GM19395 (cell line): ENCODE measurements at regions not wholly inside any gene's neighbourhood (a gene's known extent, or its start where the extent isn't known, plus 50 kb on each side); places are given as distances from the start of the nearest gene placed in this dataset.
"Not testable (repeated sequence)": the region's sequence is repeated elsewhere in the genome, so short reads cannot be mapped to it uniquely, and the experiment has no call there.

ENCODE experiments used
- ATAC-seq: cut with Tn5 transposase; IDR thresholded peaks from one replicate; pipeline ENCODE4 v1.9.1; 2021; ENCODE audit warnings: mild to moderate bottlenecking, moderate library complexity; ENCODE audit not compliant: unreplicated experiment

DNA sequence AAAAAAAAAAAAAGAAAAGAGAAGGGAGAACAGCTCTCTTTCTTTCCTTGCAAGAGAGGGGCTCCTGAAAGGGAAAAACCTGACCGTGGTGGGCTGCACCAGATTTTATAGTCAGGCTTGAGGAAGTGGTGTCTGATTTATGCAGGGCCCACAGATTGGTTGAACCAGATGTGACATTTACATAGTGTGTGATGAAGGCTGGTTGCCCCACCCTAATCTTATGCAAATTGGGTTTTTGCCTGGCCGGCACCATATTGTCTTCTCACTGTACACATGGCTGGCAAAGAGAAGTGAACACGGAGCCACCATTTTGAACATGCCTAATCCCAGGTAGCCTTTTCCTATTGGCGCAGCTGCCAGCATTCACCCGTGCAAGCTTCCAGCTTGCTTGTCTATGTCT lies 154.4 kb downstream of the OXSM start:
- no peak for ATAC-seq

DNA sequence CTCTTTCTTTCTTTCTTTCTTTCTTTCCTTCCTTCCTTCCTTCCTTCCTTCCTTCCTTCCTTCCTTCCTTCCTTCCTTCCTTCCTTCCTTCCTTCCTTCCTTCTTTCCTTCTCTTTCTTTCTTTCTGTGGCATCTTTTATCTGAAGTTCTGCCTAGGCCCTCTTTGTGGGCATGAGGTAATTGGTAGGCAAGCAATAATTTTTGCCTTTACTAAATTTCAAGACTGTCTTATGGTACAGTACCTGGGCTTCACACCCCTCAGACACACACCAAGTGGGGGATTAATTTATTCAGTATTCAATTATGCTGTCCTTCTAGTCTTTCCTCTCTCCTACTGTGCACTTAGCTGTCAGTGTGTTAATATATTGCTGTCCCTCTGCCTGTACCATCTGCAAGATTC lies 155.5 kb downstream of the OXSM start:
- no peak for ATAC-seq

DNA sequence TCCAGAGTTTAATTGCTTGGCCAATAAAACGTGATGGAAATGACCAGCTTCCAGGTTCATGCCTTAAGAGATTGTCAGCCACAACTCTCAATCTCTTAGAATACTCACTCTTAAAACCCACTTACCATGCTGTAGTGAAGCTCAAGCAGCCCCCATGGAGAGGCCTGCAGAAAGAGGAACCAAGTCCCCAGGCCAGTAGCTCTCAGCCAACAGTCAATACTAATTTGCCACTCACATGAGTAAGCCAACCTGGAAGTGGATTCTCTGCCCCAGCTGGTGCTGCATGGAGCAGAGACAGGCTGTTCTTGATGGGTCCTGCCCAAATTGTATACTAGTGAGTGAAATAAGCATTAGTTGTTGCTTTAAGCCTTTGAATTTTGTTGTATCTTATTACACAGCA lies 155.9 kb downstream of the OXSM start:
- no peak for ATAC-seq

DNA sequence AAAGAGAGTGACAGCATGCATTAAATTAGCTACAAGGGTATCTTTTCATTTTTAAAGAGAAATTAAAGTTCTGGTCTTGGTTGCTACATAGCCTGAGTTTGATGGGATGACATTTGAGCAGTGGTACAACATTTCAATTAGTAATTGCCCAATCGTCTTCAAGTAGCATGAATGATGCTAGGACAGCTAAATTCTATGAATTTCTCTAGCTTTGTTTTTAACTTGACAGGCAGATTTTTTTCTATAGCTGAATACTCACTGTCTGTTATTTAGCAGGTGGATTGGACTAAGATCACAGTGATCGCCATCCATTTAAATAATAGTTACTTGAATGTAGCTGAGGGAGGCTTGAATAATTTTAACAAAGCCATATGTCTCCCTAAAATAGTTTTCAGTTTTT lies 162.2 kb downstream of the OXSM start:
- no peak for ATAC-seq

DNA sequence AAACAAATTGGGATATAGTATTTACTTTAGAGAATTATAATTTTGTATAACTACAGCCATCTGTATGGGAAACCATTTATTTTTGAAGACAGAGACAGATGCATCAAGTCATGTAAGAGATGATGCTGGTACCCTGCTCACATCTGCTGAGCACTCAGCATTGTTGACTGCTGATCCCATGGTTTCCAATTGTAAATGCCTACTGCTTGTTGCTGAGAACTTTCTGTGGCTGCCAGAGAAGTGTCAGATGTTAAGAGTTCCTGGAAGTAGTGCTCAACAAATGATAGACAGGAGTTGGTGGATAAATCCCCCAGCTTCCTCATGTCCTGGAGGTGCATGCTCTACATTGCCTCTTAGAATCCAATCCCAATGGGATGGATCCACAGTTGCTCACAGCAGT lies 167.1 kb downstream of the OXSM start:
- ATAC-seq, result no peak

DNA sequence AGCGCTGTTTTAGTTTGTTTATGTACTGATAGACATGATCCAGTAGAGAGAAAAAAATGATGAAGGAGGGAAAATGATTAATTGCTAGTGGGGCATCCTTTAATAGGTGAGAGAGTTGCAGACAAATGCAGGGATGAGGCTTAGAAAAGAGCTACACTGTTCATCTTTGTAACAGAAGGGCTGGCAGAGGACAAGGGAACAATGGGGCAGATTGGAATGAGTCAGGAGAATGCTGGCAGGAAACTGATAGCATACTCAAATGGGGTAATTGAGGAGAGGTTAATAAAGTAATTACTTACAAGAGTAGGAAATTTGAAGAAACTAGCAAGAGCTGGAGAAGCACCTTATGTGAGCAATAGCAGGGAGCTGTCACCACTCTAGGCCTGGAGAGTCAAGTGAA lies 170.9 kb downstream of the OXSM start:
- ATAC-seq, result no peak

DNA sequence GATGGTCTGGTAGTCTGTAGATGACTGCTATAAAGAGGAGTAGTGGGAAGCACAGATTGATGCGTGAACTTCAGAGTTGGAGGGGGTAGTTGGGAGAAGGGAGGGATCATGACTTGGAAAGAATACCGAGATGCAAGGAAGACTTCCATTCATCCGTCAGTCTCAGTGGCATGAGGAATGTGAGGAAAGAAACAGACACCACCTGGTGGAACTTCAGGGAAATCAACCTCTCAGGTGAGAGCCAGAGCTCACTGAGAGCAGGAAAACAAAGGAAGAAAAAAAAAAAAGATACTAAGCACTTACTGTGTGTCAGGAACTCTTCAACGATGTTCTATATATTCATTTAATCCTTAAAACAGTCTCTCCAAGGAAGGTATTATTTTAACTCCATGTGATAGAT lies 172.4 kb downstream of the OXSM start:
- no peak for ATAC-seq

DNA sequence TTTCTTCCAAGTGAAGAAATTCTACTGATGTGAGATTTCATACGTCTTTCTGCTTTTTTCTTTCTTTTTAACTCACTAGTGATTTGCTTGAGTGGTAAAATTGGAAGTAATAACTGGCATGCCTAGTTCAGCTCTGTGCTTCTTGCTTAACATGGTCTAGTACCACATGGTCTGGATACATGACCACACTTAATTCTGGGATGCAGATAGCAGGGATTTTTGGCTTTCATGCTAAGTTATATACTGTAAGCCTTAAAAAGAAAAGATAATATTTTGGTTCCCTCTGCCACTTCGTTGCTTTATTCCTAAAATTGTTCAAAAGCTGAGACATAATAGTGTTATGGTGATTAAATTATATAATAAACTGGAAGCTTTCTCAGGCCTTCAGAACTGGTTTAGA lies 174.3 kb downstream of the OXSM start:
- no peak for ATAC-seq

DNA sequence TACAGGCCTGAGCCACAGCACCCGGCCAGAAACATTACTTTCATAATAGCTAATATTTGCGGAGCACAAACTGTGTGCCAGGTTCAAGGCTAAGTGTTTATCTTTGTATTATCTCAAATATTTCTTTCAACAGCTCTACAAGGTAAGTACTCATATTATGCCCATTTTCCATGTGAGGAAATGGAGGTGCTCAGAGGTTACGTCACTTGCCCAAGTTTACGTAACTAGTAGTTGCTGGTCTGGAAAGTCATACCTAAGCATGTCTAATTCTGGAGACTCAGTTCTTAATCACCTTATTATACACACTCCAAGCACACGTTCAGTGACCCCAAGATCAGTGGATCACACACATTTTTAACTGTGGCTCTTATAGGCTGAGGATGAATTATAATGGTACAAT lies 177.5 kb downstream of the OXSM start:
- no peak for ATAC-seq

DNA sequence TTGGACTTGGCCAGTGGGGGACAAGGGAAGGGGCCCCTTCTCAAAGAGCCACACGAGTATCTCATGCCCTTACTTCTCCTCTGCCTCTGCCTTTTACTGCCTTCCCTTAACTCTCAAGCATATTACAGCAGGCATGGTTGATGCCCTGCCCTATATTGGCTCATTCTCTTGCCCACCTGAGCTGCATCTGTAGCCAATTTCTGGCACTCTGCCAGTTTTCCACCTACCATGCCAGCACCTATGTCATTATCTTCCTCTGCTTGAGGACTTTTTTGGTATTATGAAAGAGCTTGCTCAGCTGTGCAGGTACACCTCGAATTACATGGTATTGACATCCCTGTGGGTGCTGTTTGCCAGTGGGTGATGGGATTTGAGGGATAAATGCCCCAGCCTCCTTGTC lies 181.8 kb downstream of the OXSM start:
- no peak for ATAC-seq

DNA sequence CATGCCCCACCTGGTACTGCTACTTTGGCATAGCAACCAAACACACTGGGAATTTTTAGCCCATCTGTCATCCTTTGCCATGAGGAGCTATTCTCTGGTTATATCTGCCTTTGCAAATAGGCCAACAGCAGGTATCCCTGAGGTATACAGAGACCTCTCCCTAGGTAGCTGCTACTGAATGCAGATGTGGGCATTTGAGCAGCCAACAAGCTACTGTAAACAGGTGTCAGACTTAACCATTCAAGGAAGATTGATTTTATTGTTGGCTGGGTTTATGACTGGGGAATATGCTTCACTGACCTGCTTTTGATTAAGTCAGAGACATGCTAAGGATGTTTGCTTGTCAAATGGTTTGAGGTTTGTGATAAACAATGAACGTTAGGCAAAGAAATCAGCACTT lies 183.2 kb downstream of the OXSM start:
- ATAC-seq, result no peak

DNA sequence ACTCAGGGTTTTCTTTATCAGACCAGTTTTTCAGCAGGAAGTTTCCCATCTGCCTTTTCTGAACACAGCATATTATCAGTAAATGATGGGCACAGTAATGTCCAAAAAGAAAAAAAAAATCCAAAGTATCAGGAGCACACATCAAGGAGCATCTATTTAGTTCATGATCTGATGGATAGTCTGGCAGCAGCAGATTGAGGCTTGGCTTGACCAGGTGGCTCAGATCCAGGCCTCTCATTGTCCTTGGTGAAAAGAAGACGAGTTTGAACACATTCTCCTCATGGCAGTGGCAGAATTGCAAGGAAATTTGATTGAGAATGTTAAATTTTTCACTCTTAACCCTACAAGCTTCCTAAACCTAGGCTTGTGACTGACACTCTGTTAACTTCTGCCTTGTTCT lies 192.9 kb downstream of the OXSM start:
- ATAC-seq, result no peak

DNA sequence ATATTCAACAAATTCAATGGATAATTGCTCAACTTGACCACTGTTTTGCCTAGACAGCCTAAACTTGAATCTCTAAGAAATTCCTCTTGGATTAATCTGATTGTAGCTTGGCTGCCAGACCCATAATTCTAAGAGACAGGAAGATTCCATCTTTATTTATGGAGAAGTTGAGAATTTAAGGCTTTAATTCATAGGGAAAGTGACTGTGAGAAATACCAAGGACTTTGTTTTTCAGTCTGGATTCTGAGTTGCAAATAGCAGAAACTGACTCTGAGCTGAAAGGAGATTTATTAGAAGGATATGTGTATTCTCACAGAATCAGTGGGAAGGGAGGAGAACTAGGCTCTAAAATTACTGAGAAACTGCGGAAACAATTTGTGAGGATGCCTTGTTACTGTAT lies 195.7 kb downstream of the OXSM start:
- no peak for ATAC-seq

DNA sequence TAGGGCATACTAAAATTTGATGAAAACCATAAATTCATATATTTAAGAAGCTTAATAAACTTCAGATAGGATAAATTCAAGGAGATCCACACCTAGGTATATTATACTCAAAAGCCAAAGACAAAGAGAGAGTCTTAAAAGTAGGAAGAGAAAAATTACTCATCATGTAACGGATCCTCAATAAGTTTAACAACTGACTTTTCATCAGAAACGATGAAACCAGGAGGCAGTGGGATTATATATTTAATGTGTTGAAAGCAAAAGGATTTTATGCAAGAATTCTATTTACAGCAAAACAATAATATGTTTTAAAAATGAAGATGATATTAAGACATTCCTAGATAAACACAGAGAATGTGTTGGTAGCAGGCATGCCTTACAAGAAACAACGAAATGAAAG lies 202.7 kb downstream of the OXSM start:
- no peak for ATAC-seq

DNA sequence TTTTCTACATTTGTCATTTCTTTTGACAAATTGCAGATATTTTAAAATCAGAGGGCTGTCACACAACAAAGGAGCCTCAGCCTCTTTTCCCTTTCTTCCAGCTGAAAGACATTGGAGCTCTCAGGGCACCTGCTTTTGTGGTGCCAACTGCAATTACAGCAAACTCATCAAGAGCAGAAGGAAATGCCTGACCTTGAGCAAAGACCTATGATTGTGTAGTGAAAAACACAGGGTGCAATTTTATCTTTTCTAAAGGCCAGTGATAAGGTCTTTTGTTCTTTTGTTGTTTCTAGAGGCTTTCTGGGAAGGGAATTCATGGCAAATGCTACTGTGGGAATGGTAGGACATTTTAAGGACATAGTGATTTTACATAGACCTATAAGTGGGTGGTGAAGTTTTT lies 214.3 kb downstream of the OXSM start:
- ATAC-seq, result no peak

DNA sequence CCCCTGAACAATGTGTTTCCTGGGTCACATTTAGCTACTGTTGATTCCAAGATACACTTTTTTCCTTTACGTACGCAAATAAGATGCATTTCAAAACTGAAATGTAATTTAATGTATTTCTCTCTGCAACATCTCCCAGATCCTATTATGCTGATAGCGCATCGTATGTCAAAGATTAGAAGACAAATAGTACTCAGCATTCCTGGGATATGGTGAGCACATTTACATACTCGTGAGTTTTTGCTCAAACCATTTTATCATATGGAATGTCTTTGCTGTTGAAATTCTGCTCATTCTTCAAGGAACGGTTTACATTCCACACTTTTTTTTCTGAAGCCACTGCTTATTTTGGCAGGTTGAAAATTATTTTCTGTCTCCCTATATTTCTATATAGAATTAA lies 221.4 kb downstream of the OXSM start:
- ATAC-seq, result no peak

DNA sequence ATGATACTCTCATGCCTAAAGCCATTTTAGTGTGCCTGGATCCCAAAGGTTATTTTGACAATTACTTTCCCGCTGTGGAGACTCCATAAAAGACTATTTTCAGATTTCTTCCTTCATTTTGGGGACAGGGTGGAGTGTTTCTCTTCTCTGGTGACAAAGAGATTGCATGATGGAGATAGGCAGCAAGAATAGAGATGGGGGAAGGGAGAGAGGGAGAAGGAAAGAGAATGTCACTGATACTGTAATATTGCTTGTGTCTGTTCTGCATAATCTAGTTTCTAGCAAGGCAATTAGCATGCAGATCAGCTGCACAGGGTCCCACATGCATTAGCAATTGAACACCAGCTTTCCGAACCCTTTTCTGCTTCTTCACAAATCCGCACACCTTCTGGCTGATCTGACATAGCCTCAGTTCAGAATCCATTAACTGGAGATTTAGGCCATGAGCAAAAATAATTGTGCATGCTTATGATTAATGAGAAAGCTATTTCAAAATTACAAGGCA lies 222.4 kb downstream of the OXSM start:
- no peak for ATAC-seq

DNA sequence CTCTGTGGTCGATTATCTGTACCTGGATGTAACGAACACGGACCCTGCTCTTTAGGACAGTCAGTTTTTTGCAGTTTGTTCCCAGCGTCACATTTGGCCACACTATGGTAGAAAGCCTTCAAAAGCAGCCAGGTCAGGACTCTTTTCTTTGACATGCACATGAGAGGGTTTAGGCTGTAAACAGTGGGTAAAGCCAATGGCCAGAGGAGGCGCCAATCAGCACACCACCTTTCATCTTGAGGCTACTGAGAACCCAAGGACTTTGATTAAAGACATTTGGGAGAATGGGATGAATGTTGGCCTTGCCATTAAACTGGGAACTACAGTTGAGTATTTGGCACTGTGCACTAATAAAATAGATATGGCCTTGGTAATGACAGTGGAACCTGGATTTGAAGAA lies 225.9 kb downstream of the OXSM start:
- no peak for ATAC-seq

DNA sequence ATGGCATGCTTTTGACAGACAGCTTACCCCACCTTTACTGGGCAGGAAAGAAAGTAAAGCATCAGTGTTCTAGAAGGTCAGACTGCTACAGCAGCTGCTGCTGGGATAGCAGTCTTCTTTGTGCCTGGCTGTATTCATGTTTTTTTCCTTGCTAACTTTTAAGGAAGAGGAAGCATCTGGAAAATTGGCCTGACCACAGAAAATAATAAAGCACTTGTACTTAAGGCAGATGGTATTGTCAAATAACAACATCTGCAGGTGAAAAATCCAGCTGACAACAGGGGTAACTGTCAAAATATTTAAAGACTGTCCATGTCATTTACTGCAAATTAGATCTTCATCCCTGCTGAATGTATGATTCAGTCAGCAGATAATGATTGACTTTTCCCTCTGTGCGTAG lies 229.0 kb downstream of the OXSM start:
- ATAC-seq, result no peak

DNA sequence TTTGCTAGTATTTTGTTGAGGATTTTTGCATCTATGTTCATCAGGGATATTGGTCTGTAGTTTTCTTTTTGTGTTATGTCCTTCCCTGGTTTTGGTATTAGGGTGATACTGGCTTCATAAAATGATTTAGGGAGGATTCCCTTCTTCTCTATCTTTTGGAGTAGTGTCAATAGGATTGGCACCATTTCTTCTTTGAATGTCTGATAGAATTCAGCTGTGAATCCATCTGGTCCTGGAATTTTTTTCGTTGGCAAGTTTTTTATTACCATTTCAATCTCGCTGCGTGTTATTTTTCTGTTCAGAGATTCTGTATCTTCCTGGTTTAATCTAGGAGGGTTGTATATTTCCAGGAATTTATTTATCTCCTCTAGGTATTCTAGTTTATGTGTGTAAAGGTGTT lies 234.3 kb downstream of the OXSM start:
- ATAC-seq, result not testable (repeated sequence)

DNA sequence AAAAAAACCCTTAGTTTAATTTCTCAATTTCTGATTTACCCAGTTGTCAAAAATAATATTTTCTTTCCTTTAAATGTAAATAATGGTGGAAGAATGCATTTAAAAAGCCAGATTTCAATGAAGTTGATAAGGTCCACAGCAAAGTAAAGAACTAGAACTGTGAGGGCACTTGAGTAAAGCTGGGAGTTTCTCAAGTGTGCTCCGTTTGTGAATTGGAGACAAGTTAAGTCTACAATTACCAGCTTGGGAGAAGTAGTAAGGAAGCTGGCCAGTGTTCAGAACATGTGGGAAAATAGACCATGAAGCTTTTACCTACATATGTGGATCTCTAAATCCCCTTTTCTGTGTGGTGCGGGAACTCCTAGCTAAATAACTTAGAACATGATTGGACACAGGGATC lies 239.4 kb downstream of the OXSM start:
- no peak for ATAC-seq

DNA sequence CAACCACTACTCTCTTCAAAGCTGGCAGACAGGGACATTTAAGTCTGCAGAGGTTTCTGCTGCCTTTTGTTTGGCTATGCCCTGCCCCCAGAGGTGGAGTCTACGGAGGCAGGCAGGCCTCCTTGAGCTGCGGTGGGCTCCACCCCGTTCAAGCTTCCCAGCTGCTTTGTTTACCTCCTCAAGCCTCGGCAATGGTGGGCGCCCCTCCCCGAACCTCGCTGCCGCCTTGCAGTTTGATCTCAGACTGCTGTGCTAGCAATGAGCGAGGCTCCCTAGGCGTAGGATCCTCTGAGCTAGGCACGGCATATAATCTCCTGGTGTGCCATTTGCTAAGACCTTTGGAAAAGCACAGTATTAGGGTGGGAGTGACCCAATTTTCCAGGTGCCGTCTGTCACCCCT lies 252.2 kb downstream of the OXSM start:
- not testable (repeated sequence) for ATAC-seq

DNA sequence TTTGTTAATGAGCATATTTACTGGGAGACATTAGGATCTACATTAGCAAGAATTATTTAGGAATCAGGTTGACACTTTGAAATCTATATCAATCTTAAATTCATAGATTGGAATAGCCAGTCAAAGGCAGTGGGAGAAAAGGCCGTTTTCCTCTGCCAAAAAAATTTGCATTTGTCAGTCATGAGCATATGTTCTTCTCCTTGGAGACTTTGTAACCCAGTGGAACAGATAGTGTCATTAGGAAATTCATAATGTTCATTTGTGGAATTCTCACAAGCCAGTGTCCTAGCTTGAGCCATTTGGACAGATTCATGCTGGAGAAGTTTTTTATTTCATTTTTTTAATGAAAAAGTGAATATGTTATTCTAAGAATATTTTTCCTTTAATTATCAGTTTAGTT lies 260.1 kb downstream of the OXSM start:
- no peak for ATAC-seq

DNA sequence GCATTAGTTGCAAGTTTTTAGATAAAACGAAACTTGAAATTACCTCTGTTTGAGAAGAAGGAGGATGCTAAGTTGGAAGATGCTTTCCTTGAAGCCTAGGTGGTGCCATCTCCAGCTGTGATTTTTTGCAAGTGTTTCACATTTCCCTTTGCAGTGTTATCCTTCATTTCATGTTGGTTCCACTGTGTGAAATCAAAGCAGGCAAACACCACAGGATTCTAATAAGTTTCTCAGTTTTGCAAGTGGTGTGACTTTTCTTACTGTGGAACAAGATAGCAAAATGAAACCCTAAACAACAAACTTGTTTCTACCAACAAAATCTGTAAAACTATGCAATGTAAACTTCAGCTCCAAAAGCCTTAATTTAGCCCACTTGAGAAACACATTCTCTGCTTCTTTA lies 260.9 kb downstream of the OXSM start:
- ATAC-seq, result no peak
